GM13977 (cell line): ENCODE measurements at regions not wholly inside any gene's neighbourhood (a gene's known extent, or its start where the extent isn't known, plus 50 kb on each side); places are given as distances from the start of the nearest gene placed in this dataset.

Source experiments
- DNase-seq: peaks from one replicate; pipeline ENCODE4 v3.0.0; 2012; ENCODE audit warnings: low spot score
- CTCF ChIP-seq: IDR thresholded peaks from 2 replicates; pipeline ENCODE4 v1.5.1; 2012; ENCODE audit warnings: mild to moderate bottlenecking, control low read depth; ENCODE audit not compliant: insufficient read depth; ENCODE audit errors: extremely low read depth, missing control alignments
- in situ Hi-C: fragments of 300-500 bp; cut with MboI; formaldehyde crosslinking; loops from one replicate; pipeline ENCODE4 v1.12.0; 2022; ENCODE audit warnings: low sequenced_read_pairs, low pct_unique_long_range_greater_than_20kb, mixed read lengths, inconsistent platforms; ENCODE audit not compliant: unreplicated experiment

GRCh38 chr11:70883323-70883940, 368.9 kb downstream of the SHANK2 start:
- no peak for DNase-seq
- no peak for TF ChIP-seq CTCF
- in situ Hi-C loops, result no loop called here

DNA sequence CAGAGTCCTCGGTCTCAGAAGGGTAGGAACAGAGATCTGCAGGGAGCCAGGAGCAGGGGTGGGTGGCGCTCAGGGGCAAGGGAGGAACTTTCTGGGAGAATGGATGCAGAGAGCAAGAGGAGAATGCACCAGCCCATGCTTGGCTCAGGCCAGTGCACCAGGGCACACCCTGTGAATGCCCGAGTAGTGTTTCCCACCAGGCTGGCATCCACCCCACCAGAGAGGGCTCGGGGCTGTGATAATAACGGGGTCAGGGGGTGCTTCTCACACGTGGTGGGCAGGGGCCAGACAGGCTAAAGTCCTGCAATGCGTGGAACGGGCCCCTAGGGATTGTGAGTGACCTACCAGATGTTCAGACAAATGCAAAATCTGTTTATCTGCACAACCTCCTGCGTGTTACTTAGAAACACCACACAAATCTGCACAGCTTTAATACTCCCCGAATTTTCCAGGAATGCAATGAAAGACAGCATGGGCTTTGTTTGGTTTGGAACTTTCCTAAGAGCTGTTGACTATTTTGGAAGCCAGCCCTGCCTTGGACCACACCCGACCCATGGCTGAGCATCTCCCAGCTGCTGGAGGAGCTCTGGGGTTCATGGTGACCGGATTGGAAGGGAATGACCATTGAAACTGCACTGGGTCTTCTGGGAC, 368.3 kb downstream of the SHANK2 start:
- in situ Hi-C loops, result no loop called here
- TF ChIP-seq CTCF, result no peak
- no peak for DNase-seq

DNA sequence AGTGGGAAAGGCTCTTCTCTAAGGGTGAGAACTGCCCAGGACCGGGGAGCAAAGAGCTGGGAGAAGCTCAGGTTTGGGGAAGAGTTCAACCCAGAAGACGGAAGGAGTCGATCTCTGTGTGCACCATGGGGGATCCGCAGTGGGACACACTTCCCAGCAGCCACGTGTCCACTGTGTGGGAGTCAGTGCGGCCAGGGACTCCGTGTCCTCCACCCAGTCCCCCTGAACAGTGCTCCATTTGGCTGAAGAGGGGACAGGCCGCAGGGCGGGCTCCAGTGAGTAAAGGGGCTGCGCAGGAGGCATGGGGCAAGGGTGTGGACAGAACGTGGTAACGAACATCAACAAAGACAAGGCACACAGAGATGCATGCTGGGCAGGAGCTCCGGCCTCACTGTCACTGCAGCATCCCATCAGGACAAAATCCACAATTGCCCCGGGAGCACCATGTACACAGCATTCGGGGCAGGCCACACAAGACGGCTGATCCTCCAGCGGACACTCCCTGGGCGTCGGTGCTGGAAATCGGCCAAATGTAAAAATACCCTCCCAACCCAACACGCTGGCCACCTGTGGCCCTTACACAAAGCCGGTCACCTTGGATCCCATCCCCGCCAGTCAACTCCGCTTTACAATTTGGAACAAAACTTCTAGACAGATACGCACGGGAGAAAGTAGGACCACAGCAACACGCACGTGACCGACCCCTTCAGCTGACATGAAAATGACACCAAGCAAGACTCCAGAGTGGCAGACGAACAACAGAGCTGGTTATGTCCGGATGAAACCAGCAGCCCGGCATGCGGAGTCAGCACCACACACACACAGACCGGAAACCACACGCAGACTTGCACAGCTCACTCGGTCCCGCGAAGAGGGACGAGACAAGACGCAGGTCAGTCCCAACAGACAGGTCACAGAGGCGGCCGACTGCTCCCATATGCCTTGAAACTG, 366.8 kb downstream of the SHANK2 start:
- TF ChIP-seq CTCF, result no peak
- in situ Hi-C loops, result no loop called here
- DNase-seq, result no peak

GRCh38 chr11:70886256-70886655, 366.1 kb downstream of the SHANK2 start:
- in situ Hi-C loops, result no loop called here
- no peak for TF ChIP-seq CTCF
- DNase-seq, result no peak

DNA sequence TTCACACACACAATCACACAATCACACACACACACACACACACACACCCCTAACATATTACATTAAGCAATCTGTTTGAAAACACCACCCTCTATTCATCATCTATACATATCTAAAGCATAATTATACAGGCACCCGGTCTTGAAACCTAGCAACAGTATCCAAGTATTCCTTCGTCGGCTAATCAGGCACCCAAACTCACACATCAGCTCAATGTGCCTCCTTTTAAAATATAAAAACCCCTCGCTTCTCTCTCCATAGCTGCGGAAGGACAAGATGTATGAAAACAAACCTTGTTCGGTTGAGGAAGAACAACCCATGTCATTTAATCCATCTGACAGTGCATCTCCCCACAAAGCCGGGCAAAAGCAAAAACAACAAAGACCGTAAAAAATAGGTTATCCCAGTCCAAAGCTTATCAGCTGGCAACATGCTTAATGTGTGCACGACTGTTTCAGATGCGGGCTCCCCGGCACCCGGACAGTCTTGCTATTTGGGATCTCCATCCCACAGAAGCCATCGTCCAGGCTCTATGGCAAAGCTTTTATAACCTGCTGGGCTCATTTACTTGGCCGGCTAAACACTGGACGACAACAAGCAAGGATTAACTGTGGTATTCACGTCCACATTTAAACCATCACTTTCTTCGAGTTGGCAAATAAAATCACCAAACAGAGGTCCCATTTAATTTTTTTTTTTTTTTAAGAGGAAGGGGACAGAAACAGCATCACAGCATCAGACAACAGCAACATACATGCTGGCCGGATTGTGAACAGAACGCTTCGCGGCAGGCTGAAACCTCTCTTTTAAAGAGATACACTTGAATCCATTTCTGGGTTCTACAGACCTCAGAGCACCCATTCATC, 365.5 kb downstream of the SHANK2 start:
- TF ChIP-seq CTCF, result no peak
- DNase-seq, result no peak
- in situ Hi-C loops, result no loop called here

GRCh38 chr11:70887542-70887827, 364.9 kb downstream of the SHANK2 start:
- DNase-seq, result no peak
- TF ChIP-seq CTCF, result no peak
- in situ Hi-C loops, result no loop called here
